ENCODE measurements at regions not wholly inside any gene's neighbourhood (a gene's known extent, or its start where the extent isn't known, plus 50 kb on each side); places are given as distances from the start of the nearest gene placed in this dataset.

DNA sequence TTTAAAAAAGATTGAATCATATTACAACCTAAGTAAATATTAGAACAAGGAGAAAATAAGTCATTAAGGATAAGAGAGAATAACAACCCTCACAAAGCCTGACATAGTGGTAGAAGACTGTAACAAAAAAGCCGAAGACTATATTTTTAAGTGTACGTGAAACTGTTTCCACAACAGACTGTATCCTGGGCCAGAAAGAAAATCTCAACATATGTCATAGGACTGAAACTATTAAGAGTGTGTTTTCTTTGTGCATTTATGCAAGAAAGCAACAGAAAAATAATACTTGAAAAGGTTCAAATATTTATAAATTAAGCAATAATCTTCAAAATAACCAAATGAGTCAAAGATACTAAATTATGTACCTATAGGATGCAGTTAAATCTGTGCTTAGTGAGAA lies 309.8 kb downstream of the CASP12 start:
- H3K4me2 ChIP-seq (ENCODE audit: low read length): no peak overlapping the region
- H3K4me3 ChIP-seq (ENCODE audit: low read length): no peak overlapping the region
- BruUV-seq (replicated peaks): no TSS peak
- H2AFZ ChIP-seq (ENCODE audit: low read length): no peak overlapping the region
- H3K79me2 ChIP-seq (ENCODE audit: low read length): no peaks in the 10 kb centered on the region
- ChIA-PET CTCF (no interaction called here), POLR2A (ENCODE audit: unreplicated experiment) (no interaction called here)
- peak; percentile 24; the same call in 1 of the 2 replicates for ATAC-seq
- H3K9me3 ChIP-seq (ENCODE audit: low read length): no peaks in the 10 kb centered on the region
- H3K4me1 ChIP-seq (ENCODE audit: insufficient read depth, low read length): no peaks in the 10 kb centered on the region
- TF ChIP-seq, protein P1, sequence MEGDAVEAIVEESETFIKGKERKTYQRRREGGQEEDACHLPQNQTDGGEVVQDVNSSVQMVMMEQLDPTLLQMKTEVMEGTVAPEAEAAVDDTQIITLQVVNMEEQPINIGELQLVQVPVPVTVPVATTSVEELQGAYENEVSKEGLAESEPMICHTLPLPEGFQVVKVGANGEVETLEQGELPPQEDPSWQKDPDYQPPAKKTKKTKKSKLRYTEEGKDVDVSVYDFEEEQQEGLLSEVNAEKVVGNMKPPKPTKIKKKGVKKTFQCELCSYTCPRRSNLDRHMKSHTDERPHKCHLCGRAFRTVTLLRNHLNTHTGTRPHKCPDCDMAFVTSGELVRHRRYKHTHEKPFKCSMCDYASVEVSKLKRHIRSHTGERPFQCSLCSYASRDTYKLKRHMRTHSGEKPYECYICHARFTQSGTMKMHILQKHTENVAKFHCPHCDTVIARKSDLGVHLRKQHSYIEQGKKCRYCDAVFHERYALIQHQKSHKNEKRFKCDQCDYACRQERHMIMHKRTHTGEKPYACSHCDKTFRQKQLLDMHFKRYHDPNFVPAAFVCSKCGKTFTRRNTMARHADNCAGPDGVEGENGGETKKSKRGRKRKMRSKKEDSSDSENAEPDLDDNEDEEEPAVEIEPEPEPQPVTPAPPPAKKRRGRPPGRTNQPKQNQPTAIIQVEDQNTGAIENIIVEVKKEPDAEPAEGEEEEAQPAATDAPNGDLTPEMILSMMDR (conservative IDR thresholded peaks at IDR 0.05; ENCODE audit: low read depth, low read length): no peak
- TF ChIP-seq EZH2 (IDR thresholded peaks at IDR 0.05; ENCODE audit: low read length, unreplicated experiment) (no peak), EZH2phosphoT487 (IDR thresholded peaks at IDR 0.05; ENCODE audit: borderline replicate concordance, low read length) (no peak)
- H3K36me3 ChIP-seq (ENCODE audit: low read depth, low read length): no peaks in the 10 kb centered on the region
- no peaks in the 10 kb centered on the region for H3K9me2 ChIP-seq (replicated peaks; ENCODE audit: low read length)
- H3F3A ChIP-seq (ENCODE audit: low read length, unreplicated experiment): no peaks in the 10 kb centered on the region
- DNase-seq: no peak
- H3K27ac ChIP-seq (ENCODE audit: low read length): no peak overlapping the region
- no peaks in the 10 kb centered on the region for H3K27me3 ChIP-seq (ENCODE audit: low read length)
- H4K20me1 ChIP-seq (ENCODE audit: low read length): no peaks in the 10 kb centered on the region
- H3K9ac ChIP-seq (ENCODE audit: low read length): no peak overlapping the region
- intact Hi-C loops (cut with micrococcal nuclease): no loop called here

GRCh38 chr11:104584823-104585222 lies 313.4 kb downstream of the CASP12 start:
- DNase-seq (no peak), ATAC-seq (no peak)
- TF ChIP-seq EZH2 (IDR thresholded peaks at IDR 0.05; ENCODE audit: low read length, unreplicated experiment) (no peak), EZH2phosphoT487 (IDR thresholded peaks at IDR 0.05; ENCODE audit: borderline replicate concordance, low read length) (no peak)
- TF ChIP-seq, protein P1 (conservative IDR thresholded peaks at IDR 0.05; ENCODE audit: low read depth, low read length): no peak
- Histone ChIP-seq H3K9ac (ENCODE audit: low read length) (no peak overlapping the region), H3K4me1 (ENCODE audit: insufficient read depth, low read length) (peaks cover 17% of the 10 kb centered on the region), H3K36me3 (ENCODE audit: low read depth, low read length) (no peaks in the 10 kb centered on the region), H3K79me2 (ENCODE audit: low read length) (no peaks in the 10 kb centered on the region), H3K9me2 (replicated peaks; ENCODE audit: low read length) (no peaks in the 10 kb centered on the region), H3K27ac (ENCODE audit: low read length) (no peak overlapping the region), H3F3A (ENCODE audit: low read length, unreplicated experiment) (no peaks in the 10 kb centered on the region), H4K20me1 (ENCODE audit: low read length) (no peaks in the 10 kb centered on the region), H3K9me3 (ENCODE audit: low read length) (no peaks in the 10 kb centered on the region), H3K4me3 (ENCODE audit: low read length) (no peak overlapping the region), H2AFZ (ENCODE audit: low read length) (no peak overlapping the region), H3K4me2 (ENCODE audit: low read length) (no peak overlapping the region), H3K27me3 (ENCODE audit: low read length) (no peaks in the 10 kb centered on the region)
- POLR2A ChIA-PET (ENCODE audit: unreplicated experiment): no interaction called here
- BruUV-seq (replicated peaks): no TSS peak
- intact Hi-C loops (cut with micrococcal nuclease): no loop called here
- CTCF ChIA-PET: no interaction called here

DNA sequence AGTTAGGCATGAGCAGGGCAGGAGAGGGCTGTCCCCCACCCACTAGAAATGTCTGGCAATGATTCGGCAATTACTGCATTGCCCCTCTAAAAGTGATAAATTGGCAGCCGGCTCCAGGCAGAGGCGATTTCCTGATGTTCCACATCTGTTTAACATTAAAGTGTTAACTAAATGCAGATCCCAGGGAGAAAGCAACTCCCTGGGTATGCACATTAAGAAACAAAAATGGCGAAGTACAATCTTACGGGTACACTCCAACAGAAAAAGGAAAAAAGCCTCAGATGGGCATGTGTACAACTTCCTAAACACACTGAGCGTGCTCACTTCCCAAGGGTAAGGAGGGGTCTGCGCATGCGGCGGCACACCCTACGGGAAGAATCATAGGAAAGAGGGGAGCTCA lies 314.4 kb downstream of the CASP12 start:
- Histone ChIP-seq H3K79me2 (ENCODE audit: low read length) (no peaks in the 10 kb centered on the region), H3K9ac (ENCODE audit: low read length) (no peak overlapping the region), H3K4me3 (ENCODE audit: low read length) (no peak overlapping the region), H3K27ac (ENCODE audit: low read length) (no peak overlapping the region), H2AFZ (ENCODE audit: low read length) (no peak overlapping the region), H3K4me1 (ENCODE audit: insufficient read depth, low read length) (peaks cover 24% of the 10 kb centered on the region), H3F3A (ENCODE audit: low read length, unreplicated experiment) (no peaks in the 10 kb centered on the region), H3K9me2 (replicated peaks; ENCODE audit: low read length) (no peaks in the 10 kb centered on the region), H3K27me3 (ENCODE audit: low read length) (no peaks in the 10 kb centered on the region), H3K9me3 (ENCODE audit: low read length) (no peaks in the 10 kb centered on the region), H3K36me3 (ENCODE audit: low read depth, low read length) (no peaks in the 10 kb centered on the region), H3K4me2 (ENCODE audit: low read length) (no peak overlapping the region), H4K20me1 (ENCODE audit: low read length) (no peaks in the 10 kb centered on the region)
- intact Hi-C loops (cut with micrococcal nuclease): no loop called here
- DNase-seq (no peak), ATAC-seq (no peak)
- BruUV-seq (replicated peaks): no TSS peak
- ChIA-PET CTCF (no interaction called here), POLR2A (ENCODE audit: unreplicated experiment) (no interaction called here)
- no peak for TF ChIP-seq EZH2 (IDR thresholded peaks at IDR 0.05; ENCODE audit: low read length, unreplicated experiment)
- no peak for TF ChIP-seq EZH2phosphoT487 (IDR thresholded peaks at IDR 0.05; ENCODE audit: borderline replicate concordance, low read length)
- TF ChIP-seq, protein P1 (conservative IDR thresholded peaks at IDR 0.05; ENCODE audit: low read depth, low read length): no peak

Data from PC-3 (cell line).